ENCODE measurements at regions not wholly inside any gene's neighbourhood (a gene's known extent, or its start where the extent isn't known, plus 50 kb on each side); places are given as distances from the start of the nearest gene placed in this dataset.

DNA sequence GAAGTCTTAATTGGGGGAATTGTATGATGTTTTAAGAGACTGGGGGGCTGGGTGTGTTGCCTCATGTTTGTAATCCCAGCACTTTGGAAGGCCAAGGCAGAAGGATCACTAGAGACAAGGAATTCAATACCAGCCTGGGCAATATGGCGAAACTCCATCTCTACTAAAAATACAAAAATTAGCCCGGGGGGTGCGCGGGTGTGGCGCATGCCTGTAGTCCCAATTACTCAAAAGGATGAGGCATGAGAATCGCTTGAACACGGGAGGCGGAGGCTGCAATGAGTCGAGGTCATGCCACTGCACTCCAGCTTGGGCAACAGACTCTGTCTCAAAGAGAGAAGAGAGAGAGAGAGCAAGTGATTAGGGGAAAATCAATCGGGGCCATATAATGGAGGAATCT, 600.5 kb downstream of the SLC16A7 start:
- H3K4me3 ChIP-seq (ENCODE audit: low read depth, low read length), result no peak overlapping the region
- TF ChIP-seq, protein P1, sequence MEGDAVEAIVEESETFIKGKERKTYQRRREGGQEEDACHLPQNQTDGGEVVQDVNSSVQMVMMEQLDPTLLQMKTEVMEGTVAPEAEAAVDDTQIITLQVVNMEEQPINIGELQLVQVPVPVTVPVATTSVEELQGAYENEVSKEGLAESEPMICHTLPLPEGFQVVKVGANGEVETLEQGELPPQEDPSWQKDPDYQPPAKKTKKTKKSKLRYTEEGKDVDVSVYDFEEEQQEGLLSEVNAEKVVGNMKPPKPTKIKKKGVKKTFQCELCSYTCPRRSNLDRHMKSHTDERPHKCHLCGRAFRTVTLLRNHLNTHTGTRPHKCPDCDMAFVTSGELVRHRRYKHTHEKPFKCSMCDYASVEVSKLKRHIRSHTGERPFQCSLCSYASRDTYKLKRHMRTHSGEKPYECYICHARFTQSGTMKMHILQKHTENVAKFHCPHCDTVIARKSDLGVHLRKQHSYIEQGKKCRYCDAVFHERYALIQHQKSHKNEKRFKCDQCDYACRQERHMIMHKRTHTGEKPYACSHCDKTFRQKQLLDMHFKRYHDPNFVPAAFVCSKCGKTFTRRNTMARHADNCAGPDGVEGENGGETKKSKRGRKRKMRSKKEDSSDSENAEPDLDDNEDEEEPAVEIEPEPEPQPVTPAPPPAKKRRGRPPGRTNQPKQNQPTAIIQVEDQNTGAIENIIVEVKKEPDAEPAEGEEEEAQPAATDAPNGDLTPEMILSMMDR (IDR thresholded peaks at IDR 0.05; ENCODE audit: low read depth, low read length, missing control alignments), result no peak
- DNase-seq (ENCODE audit: low read depth), result no peak

GRCh38 chr12:60197589-60197988, 601.8 kb downstream of the SLC16A7 start:
- H3K4me3 ChIP-seq (ENCODE audit: low read depth, low read length), result no peak overlapping the region
- DNase-seq (ENCODE audit: low read depth), result no peak
- TF ChIP-seq, protein P1 (IDR thresholded peaks at IDR 0.05; ENCODE audit: low read depth, low read length, missing control alignments), result no peak

DNA sequence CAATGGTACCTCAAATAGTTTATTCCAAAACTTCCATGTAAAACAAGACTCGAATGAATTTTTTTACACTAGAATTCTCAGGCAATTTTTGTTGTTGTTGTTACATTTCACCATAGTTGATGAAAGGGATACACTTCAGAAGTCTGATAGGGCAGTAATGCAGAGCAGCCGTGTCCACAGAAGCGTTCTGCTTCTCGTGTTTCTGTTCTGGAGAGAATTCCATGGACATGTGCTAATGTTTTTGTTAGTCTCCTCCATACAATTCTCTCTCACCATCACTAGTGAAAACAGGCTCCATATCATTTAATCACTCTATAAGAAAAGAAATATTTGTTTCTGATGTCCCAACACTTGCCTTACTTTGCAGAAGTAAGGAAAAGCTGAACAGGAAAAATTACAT, 606.1 kb downstream of the SLC16A7 start:
- TF ChIP-seq, protein P1 (IDR thresholded peaks at IDR 0.05; ENCODE audit: low read depth, low read length, missing control alignments), result no peak
- no peak for DNase-seq (ENCODE audit: low read depth)
- no peak overlapping the region for H3K4me3 ChIP-seq (ENCODE audit: low read depth, low read length)

- no peak for DNase-seq (ENCODE audit: low read depth)
- no peak overlapping the region for H3K4me3 ChIP-seq (ENCODE audit: low read depth, low read length)
- TF ChIP-seq, protein P1 (IDR thresholded peaks at IDR 0.05; ENCODE audit: low read depth, low read length, missing control alignments), result no peak
Observed at GRCh38 chr12:60205500-60205899, 609.7 kb downstream of the SLC16A7 start.

DNA sequence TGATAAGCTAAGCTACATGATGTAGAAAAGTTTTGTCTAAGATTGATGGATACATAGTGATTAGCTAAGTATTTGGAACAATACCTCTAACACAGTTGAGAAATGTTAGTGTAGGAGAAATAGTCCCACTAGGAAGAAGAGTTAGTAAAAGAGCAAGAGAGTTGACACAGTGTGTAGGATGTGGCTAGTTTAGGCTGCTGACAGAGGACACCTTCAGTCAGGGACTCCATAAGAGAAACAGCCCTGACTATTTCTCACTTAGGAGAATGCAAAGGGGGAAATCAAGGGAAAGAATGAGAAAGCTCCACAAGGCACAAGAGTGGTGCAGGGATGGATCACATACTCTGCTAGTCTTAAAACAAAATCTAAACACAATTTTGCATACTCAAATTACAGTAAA, 613.7 kb downstream of the SLC16A7 start:
- TF ChIP-seq, protein P1 (IDR thresholded peaks at IDR 0.05; ENCODE audit: low read depth, low read length, missing control alignments), result no peak
- no peak for DNase-seq (ENCODE audit: low read depth)
- no peak overlapping the region for H3K4me3 ChIP-seq (ENCODE audit: low read depth, low read length)

GRCh38 chr12:60209933-60210332, 614.1 kb downstream of the SLC16A7 start:
- TF ChIP-seq, protein P1 (IDR thresholded peaks at IDR 0.05; ENCODE audit: low read depth, low read length, missing control alignments), result no peak

DNA sequence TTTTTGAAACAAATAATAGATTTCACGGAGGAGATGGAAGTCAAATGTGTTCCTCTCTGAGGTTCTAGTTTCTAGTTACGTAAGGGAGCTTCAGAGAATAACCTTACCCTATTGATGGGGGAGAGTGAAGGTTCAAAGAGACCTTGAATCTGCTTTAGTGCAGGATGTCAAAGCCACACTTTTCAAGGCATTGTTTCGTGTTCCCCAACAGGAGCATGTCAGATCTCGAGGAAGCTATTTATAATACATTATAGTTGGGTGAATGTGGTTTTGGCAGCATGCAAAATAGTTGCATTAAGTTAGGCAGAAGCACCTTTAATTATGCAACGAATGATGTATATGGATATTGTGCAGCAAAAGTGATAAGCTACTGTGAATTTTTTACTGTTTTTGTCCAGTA, 614.9 kb downstream of the SLC16A7 start:
- TF ChIP-seq, protein P1 (IDR thresholded peaks at IDR 0.05; ENCODE audit: low read depth, low read length, missing control alignments), result no peak
- no peak overlapping the region for H3K4me3 ChIP-seq (ENCODE audit: low read depth, low read length)
- no peak for DNase-seq (ENCODE audit: low read depth)

More at GRCh38 chr12:60209933-60210332, 614.1 kb downstream of the SLC16A7 start:
- no peak overlapping the region for H3K4me3 ChIP-seq (ENCODE audit: low read depth, low read length)
- no peak for DNase-seq (ENCODE audit: low read depth)
